HG02870 (cell line): ENCODE measurements at regions not wholly inside any gene's neighbourhood (a gene's known extent, or its start where the extent isn't known, plus 50 kb on each side); places are given as distances from the start of the nearest gene placed in this dataset.

Experiments
- ATAC-seq: cut with Tn5 transposase; IDR thresholded peaks from one replicate; pipeline ENCODE4 v1.9.1; 2021; ENCODE audit warnings: mild to moderate bottlenecking, moderate library complexity; ENCODE audit not compliant: unreplicated experiment

GRCh38 chr2:19559596-19560240 lies 201.3 kb upstream of the OSR1 start:
- ATAC-seq = no peak

DNA sequence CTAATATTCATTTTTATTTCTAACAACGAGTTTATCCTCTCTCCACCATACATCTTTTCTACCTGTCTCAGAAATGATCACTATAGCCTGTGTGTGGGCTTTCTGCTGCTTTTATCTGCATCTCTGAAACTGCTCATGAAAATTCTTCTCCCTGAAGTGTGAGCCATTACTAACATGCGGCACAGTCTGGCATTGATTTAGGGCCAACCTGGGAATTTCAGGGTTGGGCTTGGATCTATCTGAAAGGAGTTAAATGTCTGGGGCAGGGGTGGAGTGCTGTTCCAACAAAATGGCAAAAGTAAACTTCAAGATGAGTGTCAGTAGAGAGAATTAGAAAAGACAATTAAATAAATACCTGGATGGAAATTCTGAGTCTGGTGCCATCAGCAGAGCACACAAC lies 198.2 kb upstream of the OSR1 start:
- no peak for ATAC-seq

DNA sequence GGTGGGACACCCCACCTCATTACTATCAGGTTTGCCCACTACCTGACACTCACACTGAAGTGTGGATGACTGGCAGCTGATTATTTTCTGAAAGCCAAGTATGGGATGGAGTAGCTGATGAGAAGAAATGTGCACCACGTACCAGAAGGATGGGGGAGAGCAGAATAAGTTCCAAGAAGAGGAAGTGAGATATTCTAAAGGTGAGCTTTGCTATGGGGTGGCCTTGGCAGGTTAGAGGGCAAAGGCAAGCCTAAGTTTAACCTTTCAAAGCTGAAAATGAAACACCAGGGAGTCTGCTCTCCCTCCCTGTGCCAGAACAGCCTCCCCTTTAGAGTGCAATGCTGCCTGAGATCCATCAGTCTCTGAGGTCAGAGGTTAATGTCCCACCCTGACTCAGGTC lies 196.1 kb upstream of the OSR1 start:
- ATAC-seq = peak; percentile 84

GRCh38 chr2:19552270-19552669 lies 193.8 kb upstream of the OSR1 start:
- ATAC-seq = no peak

DNA sequence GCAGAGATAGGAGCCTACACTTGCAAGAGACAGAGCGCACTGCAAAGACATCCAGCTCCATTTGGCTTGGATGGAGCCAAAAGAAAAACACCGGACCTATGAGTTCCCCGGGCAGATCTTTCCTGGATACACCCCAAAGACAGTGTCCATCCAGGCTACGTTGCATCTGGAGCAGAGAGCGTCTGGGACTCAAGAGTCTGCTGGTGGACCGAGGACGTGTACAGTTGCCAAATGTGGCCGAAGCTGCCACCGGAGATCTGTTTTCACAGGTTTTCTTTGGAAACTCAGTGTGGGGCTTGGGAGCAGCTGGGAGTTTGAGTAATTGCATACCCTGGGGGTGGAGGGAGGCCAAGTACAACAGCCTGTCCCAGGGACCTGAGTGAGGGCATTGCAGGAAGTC lies 192.3 kb upstream of the OSR1 start:
- ATAC-seq = no peak

DNA sequence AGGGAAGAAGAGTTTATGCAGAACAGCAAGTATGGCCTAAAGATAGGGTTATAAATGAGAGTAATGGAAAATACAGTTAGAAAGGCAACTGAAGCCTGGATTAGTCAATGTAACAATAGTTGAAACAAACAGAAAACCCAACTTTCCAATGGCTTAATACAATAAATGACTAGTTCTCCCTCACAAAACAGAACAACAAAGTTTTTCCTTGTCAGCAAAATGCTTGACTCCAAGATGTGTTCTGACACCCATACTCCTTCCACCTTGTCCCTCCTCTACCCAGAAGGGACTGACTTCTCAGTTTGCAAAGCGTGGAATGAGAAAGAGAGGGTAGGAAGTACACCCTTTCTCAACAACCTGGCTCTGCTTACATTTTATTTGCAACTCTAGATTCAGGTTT lies 191.4 kb upstream of the OSR1 start:
- ATAC-seq = no peak

GRCh38 chr2:19548116-19548515 lies 189.7 kb upstream of the OSR1 start:
- ATAC-seq = no peak

- ATAC-seq = no peak
Observed at GRCh38 chr2:19547321-19547720, 188.9 kb upstream of the OSR1 start.

GRCh38 chr2:19545507-19545906 lies 187.1 kb upstream of the OSR1 start:
- peak; percentile 71 for ATAC-seq

DNA sequence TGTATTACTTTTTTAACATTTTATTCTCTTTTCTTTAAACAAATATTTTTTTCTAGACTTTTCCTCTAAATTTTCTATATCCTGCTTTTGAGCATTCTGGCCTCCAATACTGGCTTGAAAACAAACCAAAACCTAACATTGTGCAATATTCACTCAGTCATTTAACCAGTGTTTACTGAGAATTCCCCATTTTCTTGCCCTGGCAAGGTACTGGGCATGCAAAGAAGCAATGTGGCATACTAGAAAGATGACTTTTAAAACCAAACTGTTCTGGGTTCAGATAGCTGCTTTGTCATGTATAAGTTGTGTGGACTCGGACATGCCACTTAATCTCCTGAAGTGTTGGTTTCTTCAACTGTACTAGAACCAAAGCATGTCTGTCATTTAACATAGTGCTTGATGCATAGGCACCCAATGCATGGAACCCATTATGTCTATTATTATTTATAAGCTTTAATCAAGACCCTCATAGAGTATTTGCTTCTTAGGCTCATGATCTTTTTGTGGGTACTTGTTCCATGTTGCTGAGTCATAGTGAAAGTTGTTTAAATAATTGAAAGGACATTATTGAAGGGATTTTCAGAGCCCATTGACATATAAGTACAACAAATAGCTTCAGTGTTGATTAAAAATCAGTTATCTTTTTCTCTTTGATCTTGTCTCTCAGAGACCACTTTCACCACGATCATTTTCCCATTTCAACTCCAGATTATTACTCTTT lies 185.4 kb upstream of the OSR1 start:
- ATAC-seq = no peak

- no peak for ATAC-seq
Observed at GRCh38 chr2:19542796-19543662, 184.6 kb upstream of the OSR1 start.

- ATAC-seq = no peak
Observed at GRCh38 chr2:19541884-19542283, 183.5 kb upstream of the OSR1 start.

DNA sequence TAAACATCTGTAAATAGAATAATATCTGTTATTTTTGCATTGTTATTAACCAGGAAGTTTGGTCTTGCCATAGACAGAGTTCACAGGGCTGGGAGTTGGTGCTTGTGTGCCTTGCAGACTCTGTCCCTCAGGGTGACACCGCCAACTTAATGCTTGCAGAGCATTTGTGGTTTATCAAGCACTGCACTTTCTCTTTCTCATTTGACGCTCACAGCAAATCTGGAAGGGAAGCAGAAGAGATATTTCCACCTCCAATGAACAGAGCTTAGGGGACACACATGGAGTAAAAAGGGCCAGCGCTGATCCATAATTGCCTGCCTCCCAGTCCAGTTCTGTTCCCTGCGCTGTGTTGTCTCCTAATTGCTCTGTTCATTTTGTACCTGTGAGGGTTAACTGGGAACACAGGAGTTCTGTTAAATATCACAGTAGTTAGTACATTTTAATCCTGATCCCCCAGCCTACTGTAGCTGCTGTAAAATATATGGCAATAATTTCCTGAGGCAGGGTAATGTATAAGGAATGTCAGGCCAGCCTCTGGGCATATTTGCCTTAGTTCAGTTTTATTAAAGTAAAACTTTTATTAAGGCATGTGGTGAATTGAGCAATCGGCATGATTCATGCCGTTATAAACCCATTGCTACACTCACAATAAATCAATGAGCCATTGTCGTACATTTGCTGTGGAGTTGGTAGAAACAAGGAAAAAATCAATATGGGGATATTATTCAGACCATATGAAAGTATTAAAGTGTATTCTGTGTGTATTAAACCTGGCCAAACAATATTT lies 182.5 kb upstream of the OSR1 start:
- ATAC-seq = no peak

GRCh38 chr2:19538411-19538963 lies 180.1 kb upstream of the OSR1 start:
- ATAC-seq = no peak

DNA sequence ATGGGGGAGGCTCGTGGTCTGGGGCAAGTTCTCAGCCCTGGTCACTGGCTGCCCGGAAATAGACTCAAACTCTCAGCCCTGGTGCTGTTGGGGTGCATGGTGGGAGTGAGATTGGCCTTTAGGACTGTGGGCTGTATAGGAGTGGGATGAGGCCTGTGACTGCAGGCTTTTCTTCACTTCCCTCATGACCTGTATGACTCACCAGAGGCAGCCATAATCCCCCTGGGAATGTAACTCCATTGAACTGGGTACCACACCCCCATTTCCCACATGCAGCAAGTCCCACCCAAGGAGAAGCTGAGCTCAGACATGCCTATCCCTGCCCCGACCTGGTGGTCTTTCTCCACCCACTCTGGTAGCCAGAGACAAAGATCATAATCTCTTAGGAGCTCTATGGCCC lies 177.7 kb upstream of the OSR1 start:
- ATAC-seq = no peak

GRCh38 chr2:19532547-19533196 lies 174.2 kb upstream of the OSR1 start:
- ATAC-seq = no peak

DNA sequence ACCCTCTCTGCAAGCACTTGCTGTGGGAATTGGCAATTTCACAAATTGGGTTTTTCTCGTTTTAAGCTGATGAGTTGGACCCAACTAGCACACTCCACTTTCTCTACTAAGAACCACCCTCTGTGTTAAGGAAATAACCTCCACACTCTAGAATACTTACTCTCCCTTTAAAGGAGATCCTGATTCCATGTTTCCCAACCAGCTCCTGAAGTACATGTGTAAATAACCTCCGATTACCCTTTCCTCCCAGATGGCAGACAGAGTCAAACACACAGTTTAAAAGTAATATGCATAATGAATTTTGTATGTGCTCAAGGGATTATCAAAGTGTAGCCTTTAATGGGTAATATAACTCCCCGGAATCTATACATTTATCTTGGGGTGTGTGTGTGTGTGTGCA lies 171.3 kb upstream of the OSR1 start:
- no peak for ATAC-seq

GRCh38 chr2:19527771-19528170 lies 169.3 kb upstream of the OSR1 start:
- ATAC-seq = no peak

- no peak for ATAC-seq
Observed at GRCh38 chr2:19525313-19525712, 166.9 kb upstream of the OSR1 start.

- ATAC-seq = no peak
Observed at GRCh38 chr2:19519045-19519444, 160.6 kb upstream of the OSR1 start.
